PFSK-1 (cell line): ENCODE measurements at regions not wholly inside any gene's neighbourhood (a gene's known extent, or its start where the extent isn't known, plus 50 kb on each side); places are given as distances from the start of the nearest gene placed in this dataset.

Experiments
- FOXP2 ChIP-seq: optimal IDR thresholded peaks from 2 replicates; pipeline ENCODE3; 2011; ENCODE audit warnings: borderline replicate concordance, control low read depth, inconsistent platforms; ENCODE audit not compliant: insufficient read depth; ENCODE audit errors: extremely low read length, extremely low read depth
- POLR2AphosphoS5 ChIP-seq: IDR thresholded peaks from 2 replicates; pipeline ENCODE4 v1.6.1; 2012; ENCODE audit warnings: low read depth, mild to moderate bottlenecking, control low read depth, low read length, moderate library complexity
- SIN3A ChIP-seq: IDR thresholded peaks from 2 replicates; pipeline ENCODE4 v1.6.1; 2012; ENCODE audit warnings: mild to moderate bottlenecking, low read length, moderate library complexity, borderline replicate concordance; ENCODE audit not compliant: insufficient read depth
- TAF1 ChIP-seq: IDR thresholded peaks from 2 replicates; pipeline ENCODE4 v1.6.1; 2012; ENCODE audit warnings: low read length, control low read depth, borderline replicate concordance; ENCODE audit not compliant: insufficient read depth
- TF ChIP-seq, protein P1 (sequence below), 2 experiments: IDR thresholded peaks; 2 replicates each; pipeline versions ENCODE4 v1.6.1 to v1.8.0; 2011 to 2012; ENCODE audit warnings: low read depth in 2 of 2, low read length in 2 of 2, control low read depth in 1 of 2, inconsistent platforms in 1 of 2, mild to moderate bottlenecking in 1 of 2, moderate library complexity in 1 of 2; ENCODE audit not compliant: insufficient read depth in 1 of 2

DNA sequence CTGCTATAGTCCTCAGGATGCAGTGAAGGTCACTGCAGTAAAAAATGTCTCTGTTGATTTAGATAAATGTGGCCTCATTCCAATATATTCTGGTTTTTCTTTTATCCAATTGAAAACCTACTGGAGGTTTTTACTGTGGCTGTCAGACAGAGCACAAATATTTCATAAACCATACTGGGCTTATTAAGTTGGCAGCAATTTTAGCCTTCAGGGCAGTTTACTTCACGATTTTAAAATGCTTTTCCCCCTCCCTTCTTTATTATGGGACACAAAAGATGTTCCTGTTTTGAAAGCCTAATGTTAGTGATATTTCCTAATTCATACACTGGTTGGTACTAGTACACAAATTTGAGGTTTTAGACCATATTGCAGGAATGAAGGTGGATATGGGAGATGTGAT lies 939.4 kb downstream of the C4orf33 start:
- TF ChIP-seq POLR2AphosphoS5 (no peak), FOXP2 (no peak), TAF1 (no peak)

DNA sequence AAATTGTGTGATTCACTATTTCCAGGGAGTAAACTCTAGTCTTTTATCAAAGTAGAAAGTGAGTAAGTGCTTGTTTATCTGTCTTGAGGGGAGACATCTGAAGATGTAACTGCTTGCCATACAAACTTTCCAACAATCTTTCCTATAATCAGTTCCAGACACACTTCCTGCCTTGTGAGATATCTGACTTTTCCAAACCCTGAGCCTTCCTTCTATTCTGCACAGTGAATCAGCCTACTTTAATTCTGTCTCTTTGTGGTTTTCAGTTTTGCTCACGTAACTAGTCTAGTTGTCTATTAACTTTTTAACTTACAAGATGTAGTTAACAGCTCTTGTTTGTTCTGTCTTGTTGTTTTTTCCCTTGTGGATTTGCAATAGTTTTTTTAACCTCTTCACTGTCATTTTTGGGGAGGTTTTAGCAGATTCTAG lies 947.8 kb downstream of the C4orf33 start:
- TF ChIP-seq FOXP2: no peak
- no peak for TF ChIP-seq POLR2AphosphoS5
- TF ChIP-seq TAF1: no peak
- TF ChIP-seq, protein P1, sequence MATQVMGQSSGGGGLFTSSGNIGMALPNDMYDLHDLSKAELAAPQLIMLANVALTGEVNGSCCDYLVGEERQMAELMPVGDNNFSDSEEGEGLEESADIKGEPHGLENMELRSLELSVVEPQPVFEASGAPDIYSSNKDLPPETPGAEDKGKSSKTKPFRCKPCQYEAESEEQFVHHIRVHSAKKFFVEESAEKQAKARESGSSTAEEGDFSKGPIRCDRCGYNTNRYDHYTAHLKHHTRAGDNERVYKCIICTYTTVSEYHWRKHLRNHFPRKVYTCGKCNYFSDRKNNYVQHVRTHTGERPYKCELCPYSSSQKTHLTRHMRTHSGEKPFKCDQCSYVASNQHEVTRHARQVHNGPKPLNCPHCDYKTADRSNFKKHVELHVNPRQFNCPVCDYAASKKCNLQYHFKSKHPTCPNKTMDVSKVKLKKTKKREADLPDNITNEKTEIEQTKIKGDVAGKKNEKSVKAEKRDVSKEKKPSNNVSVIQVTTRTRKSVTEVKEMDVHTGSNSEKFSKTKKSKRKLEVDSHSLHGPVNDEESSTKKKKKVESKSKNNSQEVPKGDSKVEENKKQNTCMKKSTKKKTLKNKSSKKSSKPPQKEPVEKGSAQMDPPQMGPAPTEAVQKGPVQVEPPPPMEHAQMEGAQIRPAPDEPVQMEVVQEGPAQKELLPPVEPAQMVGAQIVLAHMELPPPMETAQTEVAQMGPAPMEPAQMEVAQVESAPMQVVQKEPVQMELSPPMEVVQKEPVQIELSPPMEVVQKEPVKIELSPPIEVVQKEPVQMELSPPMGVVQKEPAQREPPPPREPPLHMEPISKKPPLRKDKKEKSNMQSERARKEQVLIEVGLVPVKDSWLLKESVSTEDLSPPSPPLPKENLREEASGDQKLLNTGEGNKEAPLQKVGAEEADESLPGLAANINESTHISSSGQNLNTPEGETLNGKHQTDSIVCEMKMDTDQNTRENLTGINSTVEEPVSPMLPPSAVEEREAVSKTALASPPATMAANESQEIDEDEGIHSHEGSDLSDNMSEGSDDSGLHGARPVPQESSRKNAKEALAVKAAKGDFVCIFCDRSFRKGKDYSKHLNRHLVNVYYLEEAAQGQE (IDR thresholded peaks at IDR 0.05; ENCODE audit: insufficient read depth in 1 of 2, low read depth in 2 of 2, low read length in 2 of 2): no peak
- no peak for TF ChIP-seq SIN3A

DNA sequence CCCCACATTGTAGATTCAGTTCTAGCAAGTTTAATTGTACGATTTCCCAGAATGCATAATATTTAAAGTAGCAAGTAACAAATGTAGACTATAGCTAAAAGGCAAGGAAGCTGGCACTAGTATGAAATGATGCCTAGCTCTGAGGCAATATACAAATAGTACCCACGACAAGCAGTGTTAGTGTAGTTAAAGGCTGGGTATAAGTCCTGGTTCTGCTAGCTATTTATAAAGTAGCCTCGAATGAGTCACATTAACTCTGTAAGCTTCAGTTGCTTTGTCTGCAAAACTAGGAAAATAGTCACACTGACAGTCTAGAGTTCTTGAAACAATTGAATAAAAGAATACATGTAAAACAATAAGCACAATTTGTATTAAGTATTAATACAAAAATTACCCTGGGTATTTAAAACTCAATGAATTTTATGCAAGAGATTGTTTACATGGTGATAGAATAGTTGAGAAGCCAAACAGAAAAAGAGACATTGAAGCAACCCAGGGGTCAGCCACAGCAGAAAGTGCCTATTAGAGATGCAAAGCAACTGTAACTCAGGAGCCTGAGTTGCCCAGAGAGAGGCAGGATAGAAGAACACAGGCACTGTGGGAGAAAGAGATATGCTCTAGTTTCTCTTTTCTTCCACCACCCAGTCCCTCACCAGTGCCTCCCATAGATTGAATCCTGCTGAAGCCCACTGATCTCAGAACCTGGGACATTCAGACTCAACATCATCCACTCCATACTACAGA lies 949.0 kb downstream of the C4orf33 start:
- TF ChIP-seq, protein P1 (IDR thresholded peaks at IDR 0.05; ENCODE audit: insufficient read depth in 1 of 2, low read depth in 2 of 2, low read length in 2 of 2): no peak
- TF ChIP-seq TAF1 (no peak), FOXP2 (no peak), POLR2AphosphoS5 (no peak), SIN3A (no peak)

DNA sequence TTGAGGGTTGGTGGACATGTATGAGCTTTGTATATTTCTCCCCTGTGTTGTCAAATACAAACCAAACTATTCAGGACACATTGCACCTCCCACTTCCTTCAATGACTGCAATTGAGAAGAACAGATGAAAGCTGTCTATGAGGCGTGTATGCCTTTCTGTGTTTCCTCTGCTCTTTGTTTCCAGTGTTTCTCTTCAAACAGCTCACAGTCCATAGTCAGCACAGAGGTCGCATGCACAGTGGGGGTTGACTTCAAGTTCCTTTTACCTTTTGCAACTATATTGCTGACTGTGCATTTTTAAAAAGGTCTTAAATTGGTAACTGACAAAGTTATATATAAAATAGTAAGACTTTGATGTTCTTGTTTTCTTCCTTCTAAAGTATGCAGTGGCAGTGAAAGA lies 957.8 kb downstream of the C4orf33 start:
- TF ChIP-seq, protein P1 (IDR thresholded peaks at IDR 0.05; ENCODE audit: insufficient read depth in 1 of 2, low read depth in 2 of 2, low read length in 2 of 2): no peak
- TF ChIP-seq SIN3A: no peak

DNA sequence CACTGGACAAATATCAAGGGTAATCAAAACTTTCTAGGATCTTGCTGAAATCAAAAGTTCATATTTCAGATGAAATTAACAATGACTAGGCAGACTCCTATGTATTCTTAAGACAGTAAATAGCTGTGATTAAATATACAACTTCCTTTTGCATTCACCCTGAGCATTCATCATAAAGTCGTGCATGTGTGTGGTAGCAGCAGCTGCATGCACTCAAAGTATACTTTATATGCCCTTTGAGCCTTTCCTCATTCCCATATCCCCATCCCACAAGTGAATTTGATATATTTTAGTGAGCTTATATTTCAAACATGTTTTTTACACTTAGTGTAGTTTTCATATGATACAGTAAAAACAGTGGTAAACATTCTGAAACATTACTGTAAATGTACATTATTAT lies 959.0 kb downstream of the C4orf33 start:
- no peak for TF ChIP-seq TAF1
- no peak for TF ChIP-seq SIN3A
- TF ChIP-seq, protein P1 (IDR thresholded peaks at IDR 0.05; ENCODE audit: insufficient read depth in 1 of 2, low read depth in 2 of 2, low read length in 2 of 2): no peak
- no peak for TF ChIP-seq FOXP2
- TF ChIP-seq POLR2AphosphoS5: no peak
